ENCODE measurements at regions not wholly inside any gene's neighbourhood (a gene's known extent, or its start where the extent isn't known, plus 50 kb on each side); places are given as distances from the start of the nearest gene placed in this dataset.

GRCh38 chr5:67669916-67670315 is 473.3 kb upstream of the CD180 start:
- Histone ChIP-seq H3F3A (replicated peaks; ENCODE audit: insufficient read depth) (no peaks in the 10 kb centered on the region), H2AFZ (ENCODE audit: low read depth) (no peak overlapping the region), H3K36me3 (replicated peaks in 1 of 2; ENCODE audit: control insufficient read depth in 1 of 2, insufficient read depth in 2 of 2, low read length in 1 of 2) (no peaks in the 10 kb centered on the region), H3K27ac (ENCODE audit: low read depth in 2 of 2, low read length in 1 of 2) (no peak overlapping the region), H3K4me3 (ENCODE audit: low read depth in 2 of 2, low read length in 1 of 2) (no peak overlapping the region), H3K4me1 (ENCODE audit: control insufficient read depth in 1 of 2, insufficient read depth in 2 of 2, low read depth in 1 of 2, low read length in 1 of 2) (no peaks in the 10 kb centered on the region), H3K27me3 (ENCODE audit: insufficient read depth) (no peaks in the 10 kb centered on the region), H3K79me2 (ENCODE audit: insufficient read depth) (no peaks in the 10 kb centered on the region), H3K4me2 (no peak overlapping the region), H3K9ac (no peak overlapping the region), H4K20me1 (ENCODE audit: insufficient read depth) (no peaks in the 10 kb centered on the region), H3K9me3 (no peaks in the 10 kb centered on the region), H3K9me2 (no peaks in the 10 kb centered on the region)
- DNase-seq, result no peak
- POLR2A ChIA-PET, result no interaction called here
- 26% methylated on average over 2 of the region's 2 CpGs for WGBS (ENCODE audit: low lambda C conversion rate)
- no peak for TF ChIP-seq TAF1 (IDR thresholded peaks at IDR 0.05; ENCODE audit: borderline replicate concordance, low read depth, low read length)
- no peak for TF ChIP-seq USF1 (IDR thresholded peaks at IDR 0.05; ENCODE audit: borderline replicate concordance, low read depth)
- TF ChIP-seq MXI1 (IDR thresholded peaks at IDR 0.05; ENCODE audit: low read depth, low read length), result no peak
- no peak for TF ChIP-seq SIN3A (IDR thresholded peaks at IDR 0.05; ENCODE audit: borderline replicate concordance, low read depth, low read length)
- no peak for TF ChIP-seq EP300 (IDR thresholded peaks at IDR 0.05; ENCODE audit: borderline replicate concordance in 1 of 2, low read depth in 1 of 2, low read length in 1 of 2)
- no peak for TF ChIP-seq RCOR1 (IDR thresholded peaks at IDR 0.05; ENCODE audit: low read length)
- no peak for TF ChIP-seq GABPA (IDR thresholded peaks at IDR 0.05; ENCODE audit: low read depth)
- TF ChIP-seq ELF1 (IDR thresholded peaks at IDR 0.05), result no peak
- no peak for TF ChIP-seq RFX5 (IDR thresholded peaks at IDR 0.05; ENCODE audit: low read length)
- no peak for TF ChIP-seq ZBTB33 (IDR thresholded peaks at IDR 0.05; ENCODE audit: borderline replicate concordance, low read depth)
- no peak for TF ChIP-seq FOXM1 (IDR thresholded peaks at IDR 0.05; ENCODE audit: low read depth)
- TF ChIP-seq SMC3 (IDR thresholded peaks at IDR 0.05; ENCODE audit: low read depth, low read length), result no peak
- TF ChIP-seq PBX3 (IDR thresholded peaks at IDR 0.05), result no peak
- TF ChIP-seq MAX (IDR thresholded peaks at IDR 0.05; ENCODE audit: low read depth), result no peak
- CTCF ChIA-PET, result no interaction called here

GRCh38 chr5:67660149-67660548 is 463.6 kb upstream of the CD180 start:
- Histone ChIP-seq H2AFZ (ENCODE audit: low read depth) (no peak overlapping the region), H4K20me1 (ENCODE audit: insufficient read depth) (no peaks in the 10 kb centered on the region), H3K4me3 (ENCODE audit: low read depth in 2 of 2, low read length in 1 of 2) (no peak overlapping the region), H3K36me3 (replicated peaks in 1 of 2; ENCODE audit: control insufficient read depth in 1 of 2, insufficient read depth in 2 of 2, low read length in 1 of 2) (no peaks in the 10 kb centered on the region), H3K4me1 (ENCODE audit: control insufficient read depth in 1 of 2, insufficient read depth in 2 of 2, low read depth in 1 of 2, low read length in 1 of 2) (no peaks in the 10 kb centered on the region; a peak in 1 of 4 replicates), H3K4me2 (no peak overlapping the region), H3K27ac (ENCODE audit: low read depth in 2 of 2, low read length in 1 of 2) (no peak overlapping the region), H3K79me2 (ENCODE audit: insufficient read depth) (no peaks in the 10 kb centered on the region), H3K9me2 (no peaks in the 10 kb centered on the region), H3K27me3 (ENCODE audit: insufficient read depth) (no peaks in the 10 kb centered on the region), H3K9me3 (no peaks in the 10 kb centered on the region; the same call in 1 of the 2 replicates), H3K9ac (no peak overlapping the region), H3F3A (replicated peaks; ENCODE audit: insufficient read depth) (no peaks in the 10 kb centered on the region)
- no peak for DNase-seq
- 53% methylated on average over 3 of the region's 3 CpGs for WGBS (ENCODE audit: low lambda C conversion rate)
- POLR2A ChIA-PET, result no interaction called here
- CTCF ChIA-PET, result no interaction called here
- TF ChIP-seq FOXM1 (IDR thresholded peaks at IDR 0.05; ENCODE audit: low read depth) (no peak), FOXJ3 (CRISPR knock-in tag; IDR thresholded peaks at IDR 0.05) (no peak), REST (IDR thresholded peaks at IDR 0.05; ENCODE audit: low read depth, low read length) (no peak), GATA2 (CRISPR knock-in tag; IDR thresholded peaks at IDR 0.05) (no peak), MEF2A (IDR thresholded peaks at IDR 0.05; ENCODE audit: borderline replicate concordance, low read depth) (no peak), ZBTB33 (IDR thresholded peaks at IDR 0.05; ENCODE audit: borderline replicate concordance, low read depth) (no peak), MAX (IDR thresholded peaks at IDR 0.05; ENCODE audit: low read depth) (no peak)
